WTC11 (cell line): ENCODE measurements at regions not wholly inside any gene's neighbourhood (a gene's known extent, or its start where the extent isn't known, plus 50 kb on each side); places are given as distances from the start of the nearest gene placed in this dataset.

Experiments used
- ATAC-seq: fragments of 200-7000 bp; cut with Tn5 transposase; 2 replicates; pipeline ENCODE4 v1.10.0; 2021; ENCODE audit warnings: mild to moderate bottlenecking, moderate library complexity
- CTCF ChIA-PET: fragments of 300-600 bp; sonication (Branson Sonifier 250); formaldehyde crosslinking; loops from one replicate; lab custom pipeline; 2021; ENCODE audit warnings: antibody characterized with exemption; lab: Charles Lee
- POLR2A ChIA-PET: fragments of 350-600 bp; sonication (Branson Sonifier 250); formaldehyde crosslinking; loops from one replicate; lab custom pipeline; 2021; ENCODE audit warnings: antibody characterized with exemption; lab: Charles Lee
- DNase-seq: peaks from one replicate; pipeline ENCODE4 v3.0.0; 2021; ENCODE audit warnings: low spot score
- H3K27ac Mint-ChIP-seq: 2 replicates; pipeline ENCODE4 v1.8.0; 2021; ENCODE audit warnings: mixed read lengths
- H3K27me3 Mint-ChIP-seq: 2 replicates; pipeline ENCODE4 v1.8.0; 2021; ENCODE audit warnings: low read depth, mild to moderate bottlenecking, moderate library complexity, mixed read lengths
- H3K36me3 Mint-ChIP-seq: 2 replicates; pipeline ENCODE4 v1.8.0; 2021; ENCODE audit warnings: mixed read lengths
- H3K4me1 Mint-ChIP-seq: 2 replicates; pipeline ENCODE4 v1.8.0; 2022; ENCODE audit warnings: mixed read lengths
- H3K4me3 Mint-ChIP-seq: 2 replicates; pipeline ENCODE4 v1.8.0; 2021; ENCODE audit warnings: mild to moderate bottlenecking, moderate library complexity, mixed read lengths
- H3K9me3 Mint-ChIP-seq: 2 replicates; pipeline ENCODE4 v1.8.0; 2021; ENCODE audit warnings: mixed read lengths
- ATF1 ChIP-seq: sonication (generic); formaldehyde crosslinking; IDR thresholded peaks from 2 replicates; pipeline ENCODE4 v1.8.1; 2023; ENCODE audit warnings: mild to moderate bottlenecking, moderate library complexity, missing genetic modification reagents
- CBFB ChIP-seq: sonication (generic); formaldehyde crosslinking; IDR thresholded peaks from 2 replicates; pipeline ENCODE4 v1.8.1; 2022; ENCODE audit warnings: mild to moderate bottlenecking, low read depth, missing genetic modification reagents
- EMX1 ChIP-seq: fragments of 250-450 bp; sonication (Bioruptor Pico); IDR thresholded peaks from 2 replicates; pipeline ENCODE4 v1.8.0; 2021; ENCODE audit warnings: mild to moderate bottlenecking
- FOXK1 ChIP-seq: sonication (generic); formaldehyde crosslinking; IDR thresholded peaks from 2 replicates; pipeline ENCODE4 v1.8.0; 2022; ENCODE audit warnings: mild to moderate bottlenecking, moderate library complexity, missing genetic modification reagents
- JAZF1 ChIP-seq: fragments of 250-450 bp; sonication (Bioruptor Pico); IDR thresholded peaks from 2 replicates; pipeline ENCODE4 v1.9.0; 2021; ENCODE audit warnings: moderate library complexity, mild to moderate bottlenecking, inconsistent platforms
- NR2C2 ChIP-seq: sonication (generic); formaldehyde crosslinking; IDR thresholded peaks from 2 replicates; pipeline ENCODE4 v1.8.0; 2022; ENCODE audit warnings: mild to moderate bottlenecking, missing genetic modification reagents
- RELA ChIP-seq: sonication (generic); formaldehyde crosslinking; IDR thresholded peaks from 2 replicates; pipeline ENCODE4 v1.8.1; 2022; ENCODE audit warnings: missing genetic modification reagents, mild to moderate bottlenecking, borderline replicate concordance
- SMAD4 ChIP-seq: sonication (generic); formaldehyde crosslinking; IDR thresholded peaks from 2 replicates; pipeline ENCODE4 v1.8.0; 2022; ENCODE audit warnings: mild to moderate bottlenecking, missing genetic modification reagents
- SOX15 ChIP-seq: fragments of 250-450 bp; sonication (Bioruptor Pico); IDR thresholded peaks from 2 replicates; pipeline ENCODE4 v1.9.0; 2021; ENCODE audit warnings: mild to moderate bottlenecking
- TCF7 ChIP-seq: sonication (generic); formaldehyde crosslinking; IDR thresholded peaks from 2 replicates; pipeline ENCODE4 v1.8.0; 2022; ENCODE audit warnings: mild to moderate bottlenecking, low read depth, missing genetic modification reagents, moderate library complexity
- ZBTB21 ChIP-seq: sonication (generic); formaldehyde crosslinking; IDR thresholded peaks from 2 replicates; pipeline ENCODE4 v1.8.1; 2023; ENCODE audit warnings: mild to moderate bottlenecking, missing genetic modification reagents, borderline replicate concordance
- TF ChIP-seq, protein P1 (sequence below): fragments of 250-450 bp; sonication (Bioruptor Pico); IDR thresholded peaks from 2 replicates; pipeline ENCODE4 v1.9.0; 2021; ENCODE audit warnings: mild to moderate bottlenecking
- TF ChIP-seq, protein P2 (sequence below): fragments of 250-450 bp; sonication (Bioruptor Pico); IDR thresholded peaks from 2 replicates; pipeline ENCODE4 v1.8.0; 2021; ENCODE audit warnings: mild to moderate bottlenecking
- TF ChIP-seq, protein P3 (sequence below): fragments of 250-450 bp; sonication (Bioruptor Pico); conservative IDR thresholded peaks from 2 replicates; pipeline ENCODE4 v1.9.0; 2021; ENCODE audit warnings: mild to moderate bottlenecking
- TF ChIP-seq, protein P4 (sequence below): sonication (generic); formaldehyde crosslinking; IDR thresholded peaks from 2 replicates; pipeline ENCODE4 v1.8.0; 2022; ENCODE audit warnings: missing genetic modification reagents
- TF ChIP-seq, protein P5 (sequence below): sonication (generic); formaldehyde crosslinking; IDR thresholded peaks from 2 replicates; pipeline ENCODE4 v1.8.0; 2023; ENCODE audit warnings: mild to moderate bottlenecking, missing genetic modification reagents

DNA sequence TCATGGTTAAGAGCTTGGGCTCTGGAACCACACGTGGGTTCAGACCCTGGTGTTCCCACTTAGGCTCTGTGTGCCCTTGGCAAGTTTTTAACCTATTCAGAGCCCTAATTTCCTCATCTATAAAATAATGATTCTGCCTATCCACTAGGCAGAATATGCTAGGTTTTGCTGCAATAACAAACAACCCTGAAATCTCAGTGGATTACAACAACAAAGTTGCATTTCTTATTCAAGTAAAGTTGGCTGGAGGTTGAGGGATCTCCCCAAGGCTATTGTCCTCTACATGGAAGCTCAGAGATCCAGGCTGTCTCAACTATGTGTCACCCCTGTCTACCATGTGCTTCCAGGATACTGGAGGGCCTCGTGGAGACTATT lies 275.4 kb upstream of the SIX2 start:
- Mint-ChIP-seq H3K27me3 (peaks cover 8% of the 10 kb centered on the region; the same call in 1 of the 2 replicates), H3K27ac (no peak overlapping the region), H3K36me3 (peaks cover 8% of the 10 kb centered on the region)

DNA sequence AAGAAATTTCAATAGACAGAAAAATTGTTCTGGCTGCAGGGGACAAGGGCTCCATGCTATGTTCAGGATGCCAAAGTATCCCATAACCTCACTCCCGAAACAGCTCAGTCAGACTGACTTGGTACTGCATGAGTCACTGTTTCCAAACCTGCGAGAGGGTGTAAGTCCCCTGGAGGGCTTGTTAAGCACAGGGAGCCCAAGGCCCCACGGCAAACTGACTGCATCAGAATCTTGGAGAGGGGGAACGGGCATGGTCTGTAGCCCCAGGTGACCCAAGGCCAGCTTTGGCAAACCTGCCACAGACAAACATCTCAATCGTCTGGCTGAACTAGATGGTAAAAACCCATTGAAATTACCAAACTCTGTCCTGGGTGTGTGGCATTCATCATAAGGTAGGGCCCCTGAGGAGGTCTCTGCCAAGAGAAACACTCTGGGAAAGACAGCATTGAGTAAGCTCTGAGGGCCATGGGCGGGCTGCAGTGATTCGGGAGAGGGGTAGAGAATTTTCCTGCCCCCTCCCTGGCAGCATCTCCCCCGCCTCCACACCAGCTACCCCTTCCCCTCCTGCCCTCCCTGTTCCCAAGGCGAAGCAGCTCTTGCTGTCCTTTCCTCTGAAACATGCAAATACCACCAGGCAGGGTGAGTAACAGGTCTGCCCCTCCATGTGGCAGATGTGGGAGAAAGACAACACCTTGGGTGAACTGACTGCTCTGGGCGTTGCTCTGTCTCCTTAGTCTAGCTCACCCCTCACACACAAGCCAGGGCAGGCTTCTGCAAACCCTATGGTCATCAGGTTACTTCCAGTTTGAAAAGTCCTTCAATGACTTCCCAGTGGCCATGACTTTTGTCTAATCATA lies 274.7 kb upstream of the SIX2 start:
- Mint-ChIP-seq H3K36me3 (peaks cover 2% of the 10 kb centered on the region), H3K27me3 (peaks cover 4% of the 10 kb centered on the region; the same call in 1 of the 2 replicates), H3K4me1 (no peaks in the 10 kb centered on the region; the same call in 1 of the 2 replicates), H3K9me3 (peaks cover 12% of the 10 kb centered on the region), H3K27ac (no peak overlapping the region), H3K4me3 (no peak overlapping the region)
- DNase-seq (no peak), ATAC-seq (no peak)
- POLR2A ChIA-PET: no interaction called here
- CTCF ChIA-PET: no interaction called here
- TF ChIP-seq, protein P1, sequence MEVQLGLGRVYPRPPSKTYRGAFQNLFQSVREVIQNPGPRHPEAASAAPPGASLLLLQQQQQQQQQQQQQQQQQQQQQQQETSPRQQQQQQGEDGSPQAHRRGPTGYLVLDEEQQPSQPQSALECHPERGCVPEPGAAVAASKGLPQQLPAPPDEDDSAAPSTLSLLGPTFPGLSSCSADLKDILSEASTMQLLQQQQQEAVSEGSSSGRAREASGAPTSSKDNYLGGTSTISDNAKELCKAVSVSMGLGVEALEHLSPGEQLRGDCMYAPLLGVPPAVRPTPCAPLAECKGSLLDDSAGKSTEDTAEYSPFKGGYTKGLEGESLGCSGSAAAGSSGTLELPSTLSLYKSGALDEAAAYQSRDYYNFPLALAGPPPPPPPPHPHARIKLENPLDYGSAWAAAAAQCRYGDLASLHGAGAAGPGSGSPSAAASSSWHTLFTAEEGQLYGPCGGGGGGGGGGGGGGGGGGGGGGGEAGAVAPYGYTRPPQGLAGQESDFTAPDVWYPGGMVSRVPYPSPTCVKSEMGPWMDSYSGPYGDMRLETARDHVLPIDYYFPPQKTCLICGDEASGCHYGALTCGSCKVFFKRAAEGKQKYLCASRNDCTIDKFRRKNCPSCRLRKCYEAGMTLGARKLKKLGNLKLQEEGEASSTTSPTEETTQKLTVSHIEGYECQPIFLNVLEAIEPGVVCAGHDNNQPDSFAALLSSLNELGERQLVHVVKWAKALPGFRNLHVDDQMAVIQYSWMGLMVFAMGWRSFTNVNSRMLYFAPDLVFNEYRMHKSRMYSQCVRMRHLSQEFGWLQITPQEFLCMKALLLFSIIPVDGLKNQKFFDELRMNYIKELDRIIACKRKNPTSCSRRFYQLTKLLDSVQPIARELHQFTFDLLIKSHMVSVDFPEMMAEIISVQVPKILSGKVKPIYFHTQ (CRISPR knock-in tag): no peak
- TF ChIP-seq ATF1 (CRISPR knock-in tag): no peak
- TF ChIP-seq SMAD4 (CRISPR knock-in tag): no peak

More for the DNA sequence above, 275.4 kb upstream of the SIX2 start:
- CTCF ChIA-PET: no interaction called here
- DNase-seq (no peak), ATAC-seq (no peak)
- H3K4me1 Mint-ChIP-seq: peaks cover 3% of the 10 kb centered on the region
- POLR2A ChIA-PET: no interaction called here
- TF ChIP-seq CBFB (CRISPR knock-in tag) (no peak), SOX15 (CRISPR knock-in tag) (no peak), JAZF1 (no peak), ZBTB21 (no peak), EMX1 (CRISPR knock-in tag) (no peak)
- TF ChIP-seq, all 79 proteins: peak for 0
- Mint-ChIP-seq H3K9me3 (peaks cover 18% of the 10 kb centered on the region), H3K4me3 (no peak overlapping the region)

DNA sequence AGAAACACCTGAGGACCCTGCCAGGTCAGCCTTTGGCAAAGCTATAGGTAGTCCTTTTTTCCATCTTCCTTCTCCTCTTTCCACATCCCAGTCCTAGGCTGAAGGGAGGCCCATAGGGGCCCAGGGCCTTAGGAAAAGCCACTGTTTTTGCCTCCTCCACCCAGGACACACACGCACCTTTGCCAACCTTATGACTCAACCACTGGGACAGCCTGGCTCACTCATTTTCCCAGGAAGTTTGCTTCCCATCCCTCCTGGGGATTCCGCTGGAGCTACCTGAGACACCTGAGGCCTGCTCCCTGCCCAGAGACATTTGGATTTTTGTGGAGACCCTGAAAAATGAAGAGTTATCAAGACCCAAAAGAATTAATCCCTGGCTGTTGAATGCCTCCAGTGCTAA lies 273.4 kb upstream of the SIX2 start:
- TF ChIP-seq ATF1 (CRISPR knock-in tag): no peak
- POLR2A ChIA-PET: no interaction called here
- Mint-ChIP-seq H3K4me3 (no peak overlapping the region), H3K27me3 (peaks cover 4% of the 10 kb centered on the region; the same call in 1 of the 2 replicates), H3K36me3 (no peaks in the 10 kb centered on the region), H3K27ac (no peak overlapping the region), H3K4me1 (no peaks in the 10 kb centered on the region), H3K9me3 (peaks cover 12% of the 10 kb centered on the region)
- no peak for DNase-seq
- no peak for ATAC-seq
- CTCF ChIA-PET: no interaction called here

DNA sequence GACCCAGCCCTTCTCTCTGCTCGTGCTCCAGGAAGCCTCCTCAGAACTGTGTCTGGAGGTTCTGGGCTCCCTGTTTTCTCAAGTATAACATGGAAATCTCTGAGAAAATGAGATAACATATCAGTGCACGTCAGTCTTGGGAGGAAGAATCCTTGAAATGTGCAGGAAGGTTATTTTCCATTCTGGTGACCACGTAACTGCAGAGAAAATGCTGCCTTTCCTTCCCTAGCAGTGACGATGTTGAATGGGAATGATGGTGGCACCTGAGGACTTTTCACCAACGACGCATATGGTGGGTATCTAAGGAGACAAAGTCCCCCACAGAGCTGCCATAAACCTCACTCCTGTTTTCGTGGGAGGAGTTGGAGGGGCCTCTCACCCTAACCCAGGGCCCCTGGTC lies 272.1 kb upstream of the SIX2 start:
- H3K27ac Mint-ChIP-seq: no peak overlapping the region
- DNase-seq (no peak), ATAC-seq (no peak)
- H3K9me3 Mint-ChIP-seq: peaks cover 12% of the 10 kb centered on the region
- POLR2A ChIA-PET: no interaction called here
- H3K27me3 Mint-ChIP-seq: peaks cover 4% of the 10 kb centered on the region; the same call in 1 of the 2 replicates
- CTCF ChIA-PET: no interaction called here
- no peak overlapping the region for H3K4me3 Mint-ChIP-seq
- no peaks in the 10 kb centered on the region for H3K36me3 Mint-ChIP-seq
- H3K4me1 Mint-ChIP-seq: no peaks in the 10 kb centered on the region
- TF ChIP-seq FOXK1 (CRISPR knock-in tag): no peak
- TF ChIP-seq, protein P2, sequence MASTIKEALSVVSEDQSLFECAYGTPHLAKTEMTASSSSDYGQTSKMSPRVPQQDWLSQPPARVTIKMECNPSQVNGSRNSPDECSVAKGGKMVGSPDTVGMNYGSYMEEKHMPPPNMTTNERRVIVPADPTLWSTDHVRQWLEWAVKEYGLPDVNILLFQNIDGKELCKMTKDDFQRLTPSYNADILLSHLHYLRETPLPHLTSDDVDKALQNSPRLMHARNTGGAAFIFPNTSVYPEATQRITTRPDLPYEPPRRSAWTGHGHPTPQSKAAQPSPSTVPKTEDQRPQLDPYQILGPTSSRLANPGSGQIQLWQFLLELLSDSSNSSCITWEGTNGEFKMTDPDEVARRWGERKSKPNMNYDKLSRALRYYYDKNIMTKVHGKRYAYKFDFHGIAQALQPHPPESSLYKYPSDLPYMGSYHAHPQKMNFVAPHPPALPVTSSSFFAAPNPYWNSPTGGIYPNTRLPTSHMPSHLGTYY (CRISPR knock-in tag): no peak
- TF ChIP-seq, protein P3, sequence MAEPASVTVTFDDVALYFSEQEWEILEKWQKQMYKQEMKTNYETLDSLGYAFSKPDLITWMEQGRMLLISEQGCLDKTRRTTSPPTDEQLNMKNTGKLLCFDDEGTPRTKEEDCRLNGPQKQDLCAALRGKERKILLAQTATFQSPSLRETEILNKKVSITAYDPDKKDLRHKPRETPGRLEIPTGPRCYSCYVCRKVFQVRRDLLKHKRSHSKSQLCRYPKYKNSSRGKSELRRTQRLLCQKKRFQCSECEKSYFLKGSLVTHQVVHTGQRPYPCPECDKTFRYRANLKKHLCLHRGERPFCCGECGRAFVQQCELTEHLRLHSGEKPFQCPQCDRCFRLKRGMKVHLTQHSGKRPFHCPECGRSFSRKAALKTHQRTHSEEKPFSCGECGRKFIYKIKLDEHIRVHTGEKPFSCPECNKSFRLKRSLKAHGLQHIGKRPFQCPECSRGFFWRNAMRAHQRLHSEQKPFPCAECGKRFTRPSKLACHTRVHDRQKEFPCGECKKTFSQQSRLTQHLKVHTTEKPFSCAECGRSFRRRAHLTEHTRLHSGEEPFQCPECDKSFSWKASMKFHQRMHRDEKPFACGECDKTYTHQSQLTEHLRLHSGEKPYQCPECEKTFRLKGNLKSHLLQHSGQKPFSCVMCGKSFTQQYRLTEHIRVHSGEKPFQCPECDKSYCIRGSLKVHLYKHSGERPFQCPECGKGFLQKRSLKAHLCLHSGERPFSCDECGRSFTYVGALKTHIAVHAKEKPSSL: no peak
- TF ChIP-seq NR2C2 (CRISPR knock-in tag): no peak
- TF ChIP-seq, protein P4, sequence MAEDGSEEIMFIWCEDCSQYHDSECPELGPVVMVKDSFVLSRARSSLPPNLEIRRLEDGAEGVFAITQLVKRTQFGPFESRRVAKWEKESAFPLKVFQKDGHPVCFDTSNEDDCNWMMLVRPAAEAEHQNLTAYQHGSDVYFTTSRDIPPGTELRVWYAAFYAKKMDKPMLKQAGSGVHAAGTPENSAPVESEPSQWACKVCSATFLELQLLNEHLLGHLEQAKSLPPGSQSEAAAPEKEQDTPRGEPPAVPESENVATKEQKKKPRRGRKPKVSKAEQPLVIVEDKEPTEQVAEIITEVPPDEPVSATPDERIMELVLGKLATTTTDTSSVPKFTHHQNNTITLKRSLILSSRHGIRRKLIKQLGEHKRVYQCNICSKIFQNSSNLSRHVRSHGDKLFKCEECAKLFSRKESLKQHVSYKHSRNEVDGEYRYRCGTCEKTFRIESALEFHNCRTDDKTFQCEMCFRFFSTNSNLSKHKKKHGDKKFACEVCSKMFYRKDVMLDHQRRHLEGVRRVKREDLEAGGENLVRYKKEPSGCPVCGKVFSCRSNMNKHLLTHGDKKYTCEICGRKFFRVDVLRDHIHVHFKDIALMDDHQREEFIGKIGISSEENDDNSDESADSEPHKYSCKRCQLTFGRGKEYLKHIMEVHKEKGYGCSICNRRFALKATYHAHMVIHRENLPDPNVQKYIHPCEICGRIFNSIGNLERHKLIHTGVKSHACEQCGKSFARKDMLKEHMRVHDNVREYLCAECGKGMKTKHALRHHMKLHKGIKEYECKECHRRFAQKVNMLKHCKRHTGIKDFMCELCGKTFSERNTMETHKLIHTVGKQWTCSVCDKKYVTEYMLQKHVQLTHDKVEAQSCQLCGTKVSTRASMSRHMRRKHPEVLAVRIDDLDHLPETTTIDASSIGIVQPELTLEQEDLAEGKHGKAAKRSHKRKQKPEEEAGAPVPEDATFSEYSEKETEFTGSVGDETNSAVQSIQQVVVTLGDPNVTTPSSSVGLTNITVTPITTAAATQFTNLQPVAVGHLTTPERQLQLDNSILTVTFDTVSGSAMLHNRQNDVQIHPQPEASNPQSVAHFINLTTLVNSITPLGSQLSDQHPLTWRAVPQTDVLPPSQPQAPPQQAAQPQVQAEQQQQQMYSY: no peak
- no peak for TF ChIP-seq RELA (CRISPR knock-in tag)
- no peak for TF ChIP-seq TCF7 (CRISPR knock-in tag)
- TF ChIP-seq, protein P5, sequence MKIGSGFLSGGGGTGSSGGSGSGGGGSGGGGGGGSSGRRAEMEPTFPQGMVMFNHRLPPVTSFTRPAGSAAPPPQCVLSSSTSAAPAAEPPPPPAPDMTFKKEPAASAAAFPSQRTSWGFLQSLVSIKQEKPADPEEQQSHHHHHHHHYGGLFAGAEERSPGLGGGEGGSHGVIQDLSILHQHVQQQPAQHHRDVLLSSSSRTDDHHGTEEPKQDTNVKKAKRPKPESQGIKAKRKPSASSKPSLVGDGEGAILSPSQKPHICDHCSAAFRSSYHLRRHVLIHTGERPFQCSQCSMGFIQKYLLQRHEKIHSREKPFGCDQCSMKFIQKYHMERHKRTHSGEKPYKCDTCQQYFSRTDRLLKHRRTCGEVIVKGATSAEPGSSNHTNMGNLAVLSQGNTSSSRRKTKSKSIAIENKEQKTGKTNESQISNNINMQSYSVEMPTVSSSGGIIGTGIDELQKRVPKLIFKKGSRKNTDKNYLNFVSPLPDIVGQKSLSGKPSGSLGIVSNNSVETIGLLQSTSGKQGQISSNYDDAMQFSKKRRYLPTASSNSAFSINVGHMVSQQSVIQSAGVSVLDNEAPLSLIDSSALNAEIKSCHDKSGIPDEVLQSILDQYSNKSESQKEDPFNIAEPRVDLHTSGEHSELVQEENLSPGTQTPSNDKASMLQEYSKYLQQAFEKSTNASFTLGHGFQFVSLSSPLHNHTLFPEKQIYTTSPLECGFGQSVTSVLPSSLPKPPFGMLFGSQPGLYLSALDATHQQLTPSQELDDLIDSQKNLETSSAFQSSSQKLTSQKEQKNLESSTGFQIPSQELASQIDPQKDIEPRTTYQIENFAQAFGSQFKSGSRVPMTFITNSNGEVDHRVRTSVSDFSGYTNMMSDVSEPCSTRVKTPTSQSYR (CRISPR knock-in tag): no peak
